ENCODE measurements at regions not wholly inside any gene's neighbourhood (a gene's known extent, or its start where the extent isn't known, plus 50 kb on each side); places are given as distances from the start of the nearest gene placed in this dataset.

- Histone ChIP-seq H3K4me1 (ENCODE audit: insufficient read depth, low read length, severe bottlenecking) (no peaks in the 10 kb centered on the region), H3K36me3 (ENCODE audit: insufficient read depth, low read length) (no peaks in the 10 kb centered on the region), H3K79me2 (ENCODE audit: insufficient read depth, low read length) (no peaks in the 10 kb centered on the region), H4K20me1 (ENCODE audit: insufficient read depth, low read length) (no peaks in the 10 kb centered on the region), H3K9ac (ENCODE audit: low read length) (no peak overlapping the region), H3K9me3 (ENCODE audit: low read length) (no peaks in the 10 kb centered on the region), H3F3A (ENCODE audit: insufficient read depth, low read length) (no peaks in the 10 kb centered on the region), H3K4me2 (ENCODE audit: low read length) (no peak overlapping the region), H3K4me3 (ENCODE audit: low read depth, low read length, poor library complexity, severe bottlenecking) (no peak overlapping the region), H2AFZ (ENCODE audit: low read length) (no peak overlapping the region), H3K27ac (ENCODE audit: low read depth, low read length, poor library complexity, severe bottlenecking) (no peak overlapping the region), H3K9me2 (ENCODE audit: low read depth, low read length) (no peaks in the 10 kb centered on the region), H3K27me3 (ENCODE audit: insufficient read depth, low read length) (no peaks in the 10 kb centered on the region)
- TF ChIP-seq EZH2 (IDR thresholded peaks at IDR 0.05; ENCODE audit: borderline replicate concordance, low read length): no peak
- TF ChIP-seq CTCF (IDR thresholded peaks at IDR 0.05; ENCODE audit: low read length): no peak
Observed at GRCh38 chrX:140157611-140158010, 192.3 kb upstream of the CXorf66 start.

GRCh38 chrX:140157143-140157542 is 191.8 kb upstream of the CXorf66 start:
- no peaks in the 10 kb centered on the region for H3K36me3 ChIP-seq (ENCODE audit: insufficient read depth, low read length)
- H2AFZ ChIP-seq (ENCODE audit: low read length): no peak overlapping the region
- no peaks in the 10 kb centered on the region for H3F3A ChIP-seq (ENCODE audit: insufficient read depth, low read length)
- no peaks in the 10 kb centered on the region for H3K4me1 ChIP-seq (ENCODE audit: insufficient read depth, low read length, severe bottlenecking)
- H3K9ac ChIP-seq (ENCODE audit: low read length): no peak overlapping the region
- H4K20me1 ChIP-seq (ENCODE audit: insufficient read depth, low read length): no peaks in the 10 kb centered on the region
- H3K27ac ChIP-seq (ENCODE audit: low read depth, low read length, poor library complexity, severe bottlenecking): no peak overlapping the region
- H3K9me3 ChIP-seq (ENCODE audit: low read length): no peaks in the 10 kb centered on the region
- H3K79me2 ChIP-seq (ENCODE audit: insufficient read depth, low read length): no peaks in the 10 kb centered on the region
- no peak overlapping the region for H3K4me3 ChIP-seq (ENCODE audit: low read depth, low read length, poor library complexity, severe bottlenecking)
- no peaks in the 10 kb centered on the region for H3K9me2 ChIP-seq (ENCODE audit: low read depth, low read length)
- no peak overlapping the region for H3K4me2 ChIP-seq (ENCODE audit: low read length)
- H3K27me3 ChIP-seq (ENCODE audit: insufficient read depth, low read length): no peaks in the 10 kb centered on the region
- TF ChIP-seq EZH2 (IDR thresholded peaks at IDR 0.05; ENCODE audit: borderline replicate concordance, low read length) (no peak), CTCF (IDR thresholded peaks at IDR 0.05; ENCODE audit: low read length) (no peak)

GRCh38 chrX:140151316-140151715 is 186.0 kb upstream of the CXorf66 start:
- H3K4me2 ChIP-seq (ENCODE audit: low read length): no peak overlapping the region
- no peaks in the 10 kb centered on the region for H3K27me3 ChIP-seq (ENCODE audit: insufficient read depth, low read length)
- H4K20me1 ChIP-seq (ENCODE audit: insufficient read depth, low read length): no peaks in the 10 kb centered on the region
- H3K36me3 ChIP-seq (ENCODE audit: insufficient read depth, low read length): no peaks in the 10 kb centered on the region
- no peaks in the 10 kb centered on the region for H3K9me3 ChIP-seq (ENCODE audit: low read length)
- H3K27ac ChIP-seq (ENCODE audit: low read depth, low read length, poor library complexity, severe bottlenecking): no peak overlapping the region
- TF ChIP-seq CTCF (IDR thresholded peaks at IDR 0.05; ENCODE audit: low read length): no peak
- no peak for TF ChIP-seq EZH2 (IDR thresholded peaks at IDR 0.05; ENCODE audit: borderline replicate concordance, low read length)
- H3K9ac ChIP-seq (ENCODE audit: low read length): no peak overlapping the region
- H2AFZ ChIP-seq (ENCODE audit: low read length): no peak overlapping the region
- no peak overlapping the region for H3K4me3 ChIP-seq (ENCODE audit: low read depth, low read length, poor library complexity, severe bottlenecking)
- H3K4me1 ChIP-seq (ENCODE audit: insufficient read depth, low read length, severe bottlenecking): no peaks in the 10 kb centered on the region
- no peaks in the 10 kb centered on the region for H3K79me2 ChIP-seq (ENCODE audit: insufficient read depth, low read length)
- H3F3A ChIP-seq (ENCODE audit: insufficient read depth, low read length): no peaks in the 10 kb centered on the region
- H3K9me2 ChIP-seq (ENCODE audit: low read depth, low read length): no peaks in the 10 kb centered on the region
